ENCODE measurements at regions not wholly inside any gene's neighbourhood (a gene's known extent, or its start where the extent isn't known, plus 50 kb on each side); places are given as distances from the start of the nearest gene placed in this dataset.

DNA sequence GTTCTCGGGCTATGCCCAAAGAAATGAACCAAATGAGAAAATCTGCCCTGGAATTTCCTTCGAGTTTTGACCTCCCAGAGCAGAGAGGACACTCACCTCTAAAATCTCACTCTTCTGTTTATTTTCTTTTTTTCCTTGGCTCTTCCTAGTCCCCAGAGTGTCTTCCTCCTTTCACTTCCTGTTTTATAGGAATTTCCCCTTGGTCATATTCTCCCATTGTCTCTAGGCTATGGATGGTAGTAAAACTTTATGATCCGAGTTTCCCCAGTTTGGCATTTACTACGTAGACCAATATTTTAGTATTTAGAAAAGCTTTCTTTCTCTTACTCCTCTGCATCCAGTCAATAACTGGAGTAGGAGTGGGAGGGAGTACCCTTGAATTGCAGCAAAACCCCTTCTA, 354.5 kb upstream of the ZNF608 start:
- no peak for ATAC-seq
- BruUV-seq (replicated peaks) = no TSS peak
- no peak overlapping the region for H3K27ac ChIP-seq (ENCODE audit: control insufficient read depth, insufficient read depth)
- TF ChIP-seq RELB (IDR thresholded peaks at IDR 0.05; ENCODE audit: low read depth) (no peak), SIN3A (IDR thresholded peaks at IDR 0.05; ENCODE audit: low read depth, low read length) (no peak), SMAD5 (IDR thresholded peaks at IDR 0.05; ENCODE audit: low read depth) (no peak), SUZ12 (IDR thresholded peaks at IDR 0.05; ENCODE audit: unreplicated experiment) (no peak), MTA2 (IDR thresholded peaks at IDR 0.05; ENCODE audit: low read depth) (no peak), NFXL1 (IDR thresholded peaks at IDR 0.05; ENCODE audit: borderline replicate concordance) (no peak), RAD21 (IDR thresholded peaks at IDR 0.05; ENCODE audit: insufficient read depth, low read depth, low read length) (no peak), IRF5 (IDR thresholded peaks at IDR 0.05; ENCODE audit: borderline replicate concordance) (no peak), MEF2B (IDR thresholded peaks at IDR 0.05; ENCODE audit: partially characterized antibody, poor library complexity, severe bottlenecking) (no peak), ZNF24 (IDR thresholded peaks at IDR 0.05) (no peak), SP1 (IDR thresholded peaks at IDR 0.05; ENCODE audit: low read depth, low read length) (no peak), ETV6 (conservative IDR thresholded peaks at IDR 0.05 in 1 of 2, IDR thresholded peaks at IDR 0.05 in 1 of 2; ENCODE audit: borderline replicate concordance in 1 of 2, low read depth in 1 of 2) (no peak), ATF7 (IDR thresholded peaks at IDR 0.05; ENCODE audit: low read depth) (no peak), ASH2L (IDR thresholded peaks at IDR 0.05; ENCODE audit: borderline replicate concordance, low read depth) (no peak), NR2C1 (IDR thresholded peaks at IDR 0.05) (no peak), ZBED1 (IDR thresholded peaks at IDR 0.05; ENCODE audit: borderline replicate concordance) (no peak)
- TF ChIP-seq, protein P1, sequence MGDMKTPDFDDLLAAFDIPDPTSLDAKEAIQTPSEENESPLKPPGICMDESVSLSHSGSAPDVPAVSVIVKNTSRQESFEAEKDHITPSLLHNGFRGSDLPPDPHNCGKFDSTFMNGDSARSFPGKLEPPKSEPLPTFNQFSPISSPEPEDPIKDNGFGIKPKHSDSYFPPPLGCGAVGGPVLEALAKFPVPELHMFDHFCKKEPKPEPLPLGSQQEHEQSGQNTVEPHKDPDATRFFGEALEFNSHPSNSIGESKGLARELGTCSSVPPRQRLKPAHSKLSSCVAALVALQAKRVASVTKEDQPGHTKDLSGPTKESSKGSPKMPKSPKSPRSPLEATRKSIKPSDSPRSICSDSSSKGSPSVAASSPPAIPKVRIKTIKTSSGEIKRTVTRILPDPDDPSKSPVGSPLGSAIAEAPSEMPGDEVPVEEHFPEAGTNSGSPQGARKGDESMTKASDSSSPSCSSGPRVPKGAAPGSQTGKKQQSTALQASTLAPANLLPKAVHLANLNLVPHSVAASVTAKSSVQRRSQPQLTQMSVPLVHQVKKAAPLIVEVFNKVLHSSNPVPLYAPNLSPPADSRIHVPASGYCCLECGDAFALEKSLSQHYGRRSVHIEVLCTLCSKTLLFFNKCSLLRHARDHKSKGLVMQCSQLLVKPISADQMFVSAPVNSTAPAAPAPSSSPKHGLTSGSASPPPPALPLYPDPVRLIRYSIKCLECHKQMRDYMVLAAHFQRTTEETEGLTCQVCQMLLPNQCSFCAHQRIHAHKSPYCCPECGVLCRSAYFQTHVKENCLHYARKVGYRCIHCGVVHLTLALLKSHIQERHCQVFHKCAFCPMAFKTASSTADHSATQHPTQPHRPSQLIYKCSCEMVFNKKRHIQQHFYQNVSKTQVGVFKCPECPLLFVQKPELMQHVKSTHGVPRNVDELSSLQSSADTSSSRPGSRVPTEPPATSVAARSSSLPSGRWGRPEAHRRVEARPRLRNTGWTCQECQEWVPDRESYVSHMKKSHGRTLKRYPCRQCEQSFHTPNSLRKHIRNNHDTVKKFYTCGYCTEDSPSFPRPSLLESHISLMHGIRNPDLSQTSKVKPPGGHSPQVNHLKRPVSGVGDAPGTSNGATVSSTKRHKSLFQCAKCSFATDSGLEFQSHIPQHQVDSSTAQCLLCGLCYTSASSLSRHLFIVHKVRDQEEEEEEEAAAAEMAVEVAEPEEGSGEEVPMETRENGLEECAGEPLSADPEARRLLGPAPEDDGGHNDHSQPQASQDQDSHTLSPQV (IDR thresholded peaks at IDR 0.05) = no peak
- TF ChIP-seq, protein P2, sequence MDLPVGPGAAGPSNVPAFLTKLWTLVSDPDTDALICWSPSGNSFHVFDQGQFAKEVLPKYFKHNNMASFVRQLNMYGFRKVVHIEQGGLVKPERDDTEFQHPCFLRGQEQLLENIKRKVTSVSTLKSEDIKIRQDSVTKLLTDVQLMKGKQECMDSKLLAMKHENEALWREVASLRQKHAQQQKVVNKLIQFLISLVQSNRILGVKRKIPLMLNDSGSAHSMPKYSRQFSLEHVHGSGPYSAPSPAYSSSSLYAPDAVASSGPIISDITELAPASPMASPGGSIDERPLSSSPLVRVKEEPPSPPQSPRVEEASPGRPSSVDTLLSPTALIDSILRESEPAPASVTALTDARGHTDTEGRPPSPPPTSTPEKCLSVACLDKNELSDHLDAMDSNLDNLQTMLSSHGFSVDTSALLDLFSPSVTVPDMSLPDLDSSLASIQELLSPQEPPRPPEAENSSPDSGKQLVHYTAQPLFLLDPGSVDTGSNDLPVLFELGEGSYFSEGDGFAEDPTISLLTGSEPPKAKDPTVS (IDR thresholded peaks at IDR 0.05; ENCODE audit: low read depth, low read length) = no peak

More for the DNA sequence above, 354.5 kb upstream of the ZNF608 start:
- no peak overlapping the region for H3K4me2 ChIP-seq (ENCODE audit: control insufficient read depth, insufficient read depth)
- no peaks in the 10 kb centered on the region for H3K79me2 ChIP-seq (ENCODE audit: control insufficient read depth, insufficient read depth, low read length)
- ChIA-PET SMC1A (ENCODE audit: uncharacterized antibody, unreplicated experiment) (no interaction called here), CTCF (no interaction called here), POLR2A (no interaction called here), RAD21 (ENCODE audit: unreplicated experiment) (no interaction called here)
- no peaks in the 10 kb centered on the region for H3K4me1 ChIP-seq (ENCODE audit: control insufficient read depth, insufficient read depth, low read length)
- intact Hi-C loops (cut with micrococcal nuclease; ENCODE audit: unreplicated experiment) (no loop called here), in situ Hi-C loops (cut with MboI) (no loop called here)
- no peak for FAIRE-seq
- no peaks in the 10 kb centered on the region for H3K36me3 ChIP-seq (ENCODE audit: control insufficient read depth in 2 of 2, insufficient read depth in 2 of 2, low read length in 1 of 2)
- WGBS (ENCODE audit: insufficient coverage, insufficient replicate concordance, low lambda C conversion rate, missing lambda C conversion rate) = 67% methylated on average over 4 of the region's 4 CpGs
- H4K20me1 ChIP-seq (ENCODE audit: control insufficient read depth, insufficient read depth) = no peaks in the 10 kb centered on the region
- no peaks in the 10 kb centered on the region for H3K27me3 ChIP-seq (replicated peaks in 1 of 2; ENCODE audit: control insufficient read depth in 2 of 2, insufficient read depth in 2 of 2, low read length in 1 of 2)
- no peaks in the 10 kb centered on the region; the same call in 2 of the 3 replicates for H3K9me3 ChIP-seq (replicated peaks; ENCODE audit: control insufficient read depth, insufficient read depth, low read length)
- DNase-seq (ENCODE audit: low read depth, low spot score) = no peak
- H2AFZ ChIP-seq (ENCODE audit: control insufficient read depth, low read depth, low read length) = no peak overlapping the region
- no peak overlapping the region for H3K9ac ChIP-seq (ENCODE audit: control insufficient read depth, insufficient read depth, low read length)
- H3K4me3 ChIP-seq = no peak overlapping the region

Data from GM12878 (cell line).